ENCODE measurements at regions not wholly inside any gene's neighbourhood (a gene's known extent, or its start where the extent isn't known, plus 50 kb on each side); places are given as distances from the start of the nearest gene placed in this dataset.

DNA sequence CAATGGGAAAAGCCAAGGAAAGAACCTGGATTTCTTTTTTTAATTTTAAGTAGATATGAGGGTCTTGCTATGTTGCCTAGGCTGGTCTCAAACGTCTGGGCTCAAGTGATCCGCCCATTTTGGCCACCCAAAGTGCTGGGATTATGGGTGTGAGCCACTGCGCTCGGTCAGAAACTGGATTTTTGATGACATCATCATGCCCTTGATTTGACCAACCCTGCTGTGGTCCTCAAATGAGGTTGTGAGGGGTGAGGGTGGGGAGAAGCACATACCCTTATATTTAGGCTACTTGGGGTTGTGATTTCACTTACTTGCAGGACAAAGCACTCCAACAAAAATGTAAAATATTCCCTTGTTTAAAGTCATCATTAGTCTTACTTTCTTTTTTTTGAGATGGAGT lies 70.4 kb downstream of the C3orf38 start:
- H3K27ac ChIP-seq (ENCODE audit: insufficient read depth, low read length) = no peak overlapping the region
- no peak overlapping the region for H3K14ac ChIP-seq (replicated peaks; ENCODE audit: low read depth, low read length)
- H3K4me2 ChIP-seq (ENCODE audit: low read depth, low read length) = no peak overlapping the region
- ChIA-PET CTCF (interaction anchor here (1.4 to 1.7 kb wide), 2 partner anchors 887 to 1872 kb away, joined by 5 read pairs; partner anchors contain the start of gene EPHA3), POLR2A (ENCODE audit: unreplicated experiment) (no interaction called here)
- H3K36me3 ChIP-seq (ENCODE audit: control insufficient read depth, insufficient read depth, low read length) = no peaks in the 10 kb centered on the region
- H2BK15ac ChIP-seq (ENCODE audit: low read depth, low read length) = no peak overlapping the region
- no peak overlapping the region for H2AK5ac ChIP-seq (ENCODE audit: low read depth, low read length)
- 60% methylated on average over 2 of the region's 4 CpGs; no CpG with 5 or more reads in 1 of the 2 experiments for WGBS, 2 experiments (ENCODE audit: extremely low coverage in 2 of 2, insufficient read length in 1 of 2)
- H3K4me1 ChIP-seq (ENCODE audit: control insufficient read depth, insufficient read depth, low read length) = no peaks in the 10 kb centered on the region
- no peak overlapping the region for H2BK5ac ChIP-seq (ENCODE audit: low read depth, low read length, poor library complexity, severe bottlenecking)
- no peak overlapping the region for H4K91ac ChIP-seq (ENCODE audit: insufficient read depth, low read depth, low read length)
- no peaks in the 10 kb centered on the region for H3K9me3 ChIP-seq (ENCODE audit: control insufficient read depth, insufficient read depth, low read length)
- no peak overlapping the region for H3K4ac ChIP-seq (ENCODE audit: low read depth, low read length)
- no peak overlapping the region for H3K56ac ChIP-seq (ENCODE audit: extremely low read depth, insufficient read depth, low read length)
- no peak overlapping the region for H2BK20ac ChIP-seq (ENCODE audit: low read depth, low read length)
- no peak for ATAC-seq (ENCODE audit: low read depth)
- H4K20me1 ChIP-seq (ENCODE audit: insufficient read depth, low read length) = no peaks in the 10 kb centered on the region
- no peak overlapping the region for H2AFZ ChIP-seq (replicated peaks; ENCODE audit: low read length, poor library complexity)
- H3K23ac ChIP-seq (ENCODE audit: low read depth, low read length) = no peak overlapping the region
- no peak for DNase-seq
- dilution Hi-C loops (cut with HindIII; ENCODE audit: low sequenced_read_pairs, unreplicated experiment) = no loop called here
- H3K9me1 ChIP-seq (ENCODE audit: insufficient read depth, low read length) = no peaks in the 10 kb centered on the region
- in situ Hi-C loops (cut with MboI; ENCODE audit: low sequenced_read_pairs) = loop anchor here (25.0 kb wide), 1 partner anchor 1642 kb away; no protein-coding TSS in a partner anchor
- H2AK9ac ChIP-seq (replicated peaks; ENCODE audit: low read depth, low read length, poor library complexity) = no peak overlapping the region
- intact Hi-C loops (cut with micrococcal nuclease) = no loop called here
- no peak overlapping the region for H4K8ac ChIP-seq (ENCODE audit: low read depth in 2 of 2, low read length in 2 of 2)
- H3K79me1 ChIP-seq (ENCODE audit: low read depth in 1 of 2, low read length in 2 of 2) = no peaks in the 10 kb centered on the region
- no peak overlapping the region for H2BK120ac ChIP-seq (ENCODE audit: low read depth, low read length)
- H3K27me3 ChIP-seq (ENCODE audit: control insufficient read depth, insufficient read depth, low read length) = no peaks in the 10 kb centered on the region
- H3K18ac ChIP-seq (ENCODE audit: low read depth, low read length) = no peak overlapping the region
- H3K4me3 ChIP-seq (ENCODE audit: insufficient read depth, low read depth, low read length) = no peak overlapping the region
- no peak overlapping the region for H3K9ac ChIP-seq (ENCODE audit: low read depth, low read length)
- no peak for TF ChIP-seq BHLHE40 (IDR thresholded peaks at IDR 0.05; ENCODE audit: low read depth, low read length)
- TF ChIP-seq MAZ (IDR thresholded peaks at IDR 0.05; ENCODE audit: borderline replicate concordance, low read depth, low read length) = no peak
- no peak for TF ChIP-seq RCOR1 (IDR thresholded peaks at IDR 0.05; ENCODE audit: insufficient replicate concordance, low read length)
- no peak for TF ChIP-seq MXI1 (IDR thresholded peaks at IDR 0.05; ENCODE audit: borderline replicate concordance, low read depth, low read length)
- TF ChIP-seq RAD21 (IDR thresholded peaks at IDR 0.05; ENCODE audit: low read length) = no peak
- TF ChIP-seq CHD1 (IDR thresholded peaks at IDR 0.05; ENCODE audit: low read depth, low read length) = no peak
- TF ChIP-seq SMC3 (IDR thresholded peaks at IDR 0.05; ENCODE audit: low read depth, low read length) = no peak
- no peak for TF ChIP-seq NFE2L2 (IDR thresholded peaks at IDR 0.05; ENCODE audit: low read depth, low read length)
- TF ChIP-seq, protein P1, sequence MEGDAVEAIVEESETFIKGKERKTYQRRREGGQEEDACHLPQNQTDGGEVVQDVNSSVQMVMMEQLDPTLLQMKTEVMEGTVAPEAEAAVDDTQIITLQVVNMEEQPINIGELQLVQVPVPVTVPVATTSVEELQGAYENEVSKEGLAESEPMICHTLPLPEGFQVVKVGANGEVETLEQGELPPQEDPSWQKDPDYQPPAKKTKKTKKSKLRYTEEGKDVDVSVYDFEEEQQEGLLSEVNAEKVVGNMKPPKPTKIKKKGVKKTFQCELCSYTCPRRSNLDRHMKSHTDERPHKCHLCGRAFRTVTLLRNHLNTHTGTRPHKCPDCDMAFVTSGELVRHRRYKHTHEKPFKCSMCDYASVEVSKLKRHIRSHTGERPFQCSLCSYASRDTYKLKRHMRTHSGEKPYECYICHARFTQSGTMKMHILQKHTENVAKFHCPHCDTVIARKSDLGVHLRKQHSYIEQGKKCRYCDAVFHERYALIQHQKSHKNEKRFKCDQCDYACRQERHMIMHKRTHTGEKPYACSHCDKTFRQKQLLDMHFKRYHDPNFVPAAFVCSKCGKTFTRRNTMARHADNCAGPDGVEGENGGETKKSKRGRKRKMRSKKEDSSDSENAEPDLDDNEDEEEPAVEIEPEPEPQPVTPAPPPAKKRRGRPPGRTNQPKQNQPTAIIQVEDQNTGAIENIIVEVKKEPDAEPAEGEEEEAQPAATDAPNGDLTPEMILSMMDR (conservative IDR thresholded peaks at IDR 0.05; ENCODE audit: low read depth, low read length) = no peak
- TF ChIP-seq RFX5 (IDR thresholded peaks at IDR 0.05; ENCODE audit: low read depth, low read length) = no peak
- no peak for TF ChIP-seq CEBPB (IDR thresholded peaks at IDR 0.05; ENCODE audit: low read depth, low read length)
- TF ChIP-seq, protein P2, sequence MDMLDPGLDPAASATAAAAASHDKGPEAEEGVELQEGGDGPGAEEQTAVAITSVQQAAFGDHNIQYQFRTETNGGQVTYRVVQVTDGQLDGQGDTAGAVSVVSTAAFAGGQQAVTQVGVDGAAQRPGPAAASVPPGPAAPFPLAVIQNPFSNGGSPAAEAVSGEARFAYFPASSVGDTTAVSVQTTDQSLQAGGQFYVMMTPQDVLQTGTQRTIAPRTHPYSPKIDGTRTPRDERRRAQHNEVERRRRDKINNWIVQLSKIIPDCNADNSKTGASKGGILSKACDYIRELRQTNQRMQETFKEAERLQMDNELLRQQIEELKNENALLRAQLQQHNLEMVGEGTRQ (IDR thresholded peaks at IDR 0.05; ENCODE audit: low read depth, low read length) = no peak
- no peak for TF ChIP-seq POLR2A (IDR thresholded peaks at IDR 0.05; ENCODE audit: low read depth, low read length)
- BruUV-seq (replicated peaks) = no TSS peak
- H4K5ac ChIP-seq (ENCODE audit: low read depth, low read length) = no peak overlapping the region

Measured in IMR-90 (cell line).